DND-41 (cell line): ENCODE measurements at regions not wholly inside any gene's neighbourhood (a gene's known extent, or its start where the extent isn't known, plus 50 kb on each side); places are given as distances from the start of the nearest gene placed in this dataset.

ENCODE experiments used
- EZH2 ChIP-seq: IDR thresholded peaks from 3 replicates; pipeline ENCODE4 v1.6.1; 2012; ENCODE audit warnings: borderline replicate concordance, low read depth, mild to moderate bottlenecking, moderate library complexity, low read length, inconsistent platforms; ENCODE audit not compliant: severe bottlenecking
- TF ChIP-seq, protein P1 (sequence below): IDR thresholded peaks from 2 replicates; pipeline ENCODE4 v1.5.1; 2012; ENCODE audit warnings: borderline replicate concordance, low read length, moderate library complexity, mild to moderate bottlenecking; ENCODE audit not compliant: poor library complexity, severe bottlenecking; ENCODE audit errors: extremely low read depth

DNA sequence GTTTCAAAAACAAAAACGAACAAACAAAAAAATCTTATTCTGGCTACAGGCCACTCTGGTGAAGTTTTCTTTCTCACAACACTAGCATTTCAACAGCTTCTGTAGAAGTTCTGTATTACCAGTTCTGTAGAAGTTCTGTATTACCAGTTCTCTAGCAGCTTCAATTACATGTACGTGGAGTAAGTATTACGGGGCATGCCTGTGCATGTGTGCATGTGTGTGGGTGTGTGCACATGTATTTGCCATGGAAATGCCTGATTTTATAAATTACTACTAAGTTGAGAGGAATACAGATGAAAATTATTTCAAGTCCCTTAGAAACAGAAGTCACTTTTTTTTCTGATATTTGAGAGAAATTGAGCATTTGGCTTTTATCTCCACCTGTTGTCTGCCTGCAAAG, 414.2 kb downstream of the FOXO1 start:
- TF ChIP-seq, protein P1, sequence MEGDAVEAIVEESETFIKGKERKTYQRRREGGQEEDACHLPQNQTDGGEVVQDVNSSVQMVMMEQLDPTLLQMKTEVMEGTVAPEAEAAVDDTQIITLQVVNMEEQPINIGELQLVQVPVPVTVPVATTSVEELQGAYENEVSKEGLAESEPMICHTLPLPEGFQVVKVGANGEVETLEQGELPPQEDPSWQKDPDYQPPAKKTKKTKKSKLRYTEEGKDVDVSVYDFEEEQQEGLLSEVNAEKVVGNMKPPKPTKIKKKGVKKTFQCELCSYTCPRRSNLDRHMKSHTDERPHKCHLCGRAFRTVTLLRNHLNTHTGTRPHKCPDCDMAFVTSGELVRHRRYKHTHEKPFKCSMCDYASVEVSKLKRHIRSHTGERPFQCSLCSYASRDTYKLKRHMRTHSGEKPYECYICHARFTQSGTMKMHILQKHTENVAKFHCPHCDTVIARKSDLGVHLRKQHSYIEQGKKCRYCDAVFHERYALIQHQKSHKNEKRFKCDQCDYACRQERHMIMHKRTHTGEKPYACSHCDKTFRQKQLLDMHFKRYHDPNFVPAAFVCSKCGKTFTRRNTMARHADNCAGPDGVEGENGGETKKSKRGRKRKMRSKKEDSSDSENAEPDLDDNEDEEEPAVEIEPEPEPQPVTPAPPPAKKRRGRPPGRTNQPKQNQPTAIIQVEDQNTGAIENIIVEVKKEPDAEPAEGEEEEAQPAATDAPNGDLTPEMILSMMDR, result no peak
- no peak for TF ChIP-seq EZH2
